ENCODE measurements at regions not wholly inside any gene's neighbourhood (a gene's known extent, or its start where the extent isn't known, plus 50 kb on each side); places are given as distances from the start of the nearest gene placed in this dataset.

GRCh38 chr3:157844216-157844615, 262.0 kb downstream of the SHOX2 start:
- H3K27me3 Mint-ChIP-seq (ENCODE audit: low read depth) = peaks cover 19% of the 10 kb centered on the region
- no peaks in the 10 kb centered on the region for H3K9me3 Mint-ChIP-seq (ENCODE audit: low read depth)
- H3K27ac Mint-ChIP-seq (ENCODE audit: unreplicated experiment) = no peak overlapping the region
- no peak for TF ChIP-seq CTCF (IDR thresholded peaks at IDR 0.05)
- DNase-seq (ENCODE audit: low spot score) = no peak
- peaks cover 2% of the 10 kb centered on the region for H3K36me3 Mint-ChIP-seq (ENCODE audit: low read depth)
- no peaks in the 10 kb centered on the region for H3K4me1 Mint-ChIP-seq (ENCODE audit: low read depth)
- no peak overlapping the region for H3K4me3 Mint-ChIP-seq (ENCODE audit: unreplicated experiment)

- Mint-ChIP-seq H3K27me3 (ENCODE audit: low read depth) (peaks cover 16% of the 10 kb centered on the region), H3K4me3 (ENCODE audit: unreplicated experiment) (no peak overlapping the region), H3K4me1 (ENCODE audit: low read depth) (no peaks in the 10 kb centered on the region), H3K36me3 (ENCODE audit: low read depth) (no peaks in the 10 kb centered on the region), H3K27ac (ENCODE audit: unreplicated experiment) (no peak overlapping the region), H3K9me3 (ENCODE audit: low read depth) (no peaks in the 10 kb centered on the region)
- no peak for TF ChIP-seq CTCF (IDR thresholded peaks at IDR 0.05)
- no peak for DNase-seq (ENCODE audit: low spot score)
Measured at GRCh38 chr3:157841029-157841428, 265.2 kb downstream of the SHOX2 start.

- no peaks in the 10 kb centered on the region for H3K4me1 Mint-ChIP-seq (ENCODE audit: low read depth)
- no peaks in the 10 kb centered on the region for H3K9me3 Mint-ChIP-seq (ENCODE audit: low read depth)
- H3K36me3 Mint-ChIP-seq (ENCODE audit: low read depth) = no peaks in the 10 kb centered on the region
- TF ChIP-seq CTCF (IDR thresholded peaks at IDR 0.05) = no peak
- H3K4me3 Mint-ChIP-seq (ENCODE audit: unreplicated experiment) = no peak overlapping the region
- no peak for DNase-seq (ENCODE audit: low spot score)
- H3K27me3 Mint-ChIP-seq (ENCODE audit: low read depth) = peaks cover 17% of the 10 kb centered on the region
- no peak overlapping the region for H3K27ac Mint-ChIP-seq (ENCODE audit: unreplicated experiment)
Measured at GRCh38 chr3:157840564-157840963, 265.7 kb downstream of the SHOX2 start.

- Mint-ChIP-seq H3K4me1 (ENCODE audit: low read depth) (no peaks in the 10 kb centered on the region), H3K27me3 (ENCODE audit: low read depth) (peaks cover 23% of the 10 kb centered on the region), H3K36me3 (ENCODE audit: low read depth) (no peaks in the 10 kb centered on the region), H3K9me3 (ENCODE audit: low read depth) (no peaks in the 10 kb centered on the region), H3K4me3 (ENCODE audit: unreplicated experiment) (no peak overlapping the region), H3K27ac (ENCODE audit: unreplicated experiment) (no peak overlapping the region)
- TF ChIP-seq CTCF (IDR thresholded peaks at IDR 0.05) = no peak
- DNase-seq (ENCODE audit: low spot score) = no peak
Measured at GRCh38 chr3:157838457-157838856, 267.8 kb downstream of the SHOX2 start.

- Mint-ChIP-seq H3K36me3 (ENCODE audit: low read depth) (no peaks in the 10 kb centered on the region), H3K4me3 (ENCODE audit: unreplicated experiment) (no peak overlapping the region), H3K4me1 (ENCODE audit: low read depth) (peaks cover 5% of the 10 kb centered on the region), H3K9me3 (ENCODE audit: low read depth) (no peaks in the 10 kb centered on the region), H3K27me3 (ENCODE audit: low read depth) (peaks cover 21% of the 10 kb centered on the region), H3K27ac (ENCODE audit: unreplicated experiment) (no peak overlapping the region)
- no peak for TF ChIP-seq CTCF (IDR thresholded peaks at IDR 0.05)
- DNase-seq (ENCODE audit: low spot score) = no peak
Measured at GRCh38 chr3:157837336-157837735, 268.9 kb downstream of the SHOX2 start.
